GM21576 (cell line): ENCODE measurements at regions not wholly inside any gene's neighbourhood (a gene's known extent, or its start where the extent isn't known, plus 50 kb on each side); places are given as distances from the start of the nearest gene placed in this dataset.

Source experiments
- ATAC-seq: cut with Tn5 transposase; IDR thresholded peaks from one replicate; pipeline ENCODE4 v1.9.1; 2021; ENCODE audit warnings: mild to moderate bottlenecking, moderate library complexity; ENCODE audit not compliant: unreplicated experiment

- peak; percentile 62 for ATAC-seq
Observed at GRCh38 chr10:28951484-28951883, 274.2 kb downstream of the BAMBI start.

GRCh38 chr10:28952523-28952922, 275.2 kb downstream of the BAMBI start:
- no peak for ATAC-seq

DNA sequence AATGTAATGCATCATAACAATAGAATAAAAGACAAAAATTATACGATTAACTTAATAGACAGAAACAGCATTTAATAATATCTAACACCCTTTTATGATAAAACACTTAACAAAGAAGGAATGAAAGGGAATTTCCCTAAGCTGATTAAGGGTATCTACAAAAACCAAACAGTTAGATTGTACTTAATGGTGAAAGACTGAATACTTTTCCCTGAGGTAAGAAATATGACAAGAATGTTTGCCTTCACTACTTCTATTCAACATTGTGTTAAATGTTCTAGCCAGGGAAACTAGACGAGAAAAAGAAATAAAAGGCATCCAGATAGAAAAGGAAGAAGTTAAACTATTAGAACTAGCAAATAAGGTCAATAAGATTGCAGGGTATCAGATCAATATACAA, 276.9 kb downstream of the BAMBI start:
- ATAC-seq: no peak

DNA sequence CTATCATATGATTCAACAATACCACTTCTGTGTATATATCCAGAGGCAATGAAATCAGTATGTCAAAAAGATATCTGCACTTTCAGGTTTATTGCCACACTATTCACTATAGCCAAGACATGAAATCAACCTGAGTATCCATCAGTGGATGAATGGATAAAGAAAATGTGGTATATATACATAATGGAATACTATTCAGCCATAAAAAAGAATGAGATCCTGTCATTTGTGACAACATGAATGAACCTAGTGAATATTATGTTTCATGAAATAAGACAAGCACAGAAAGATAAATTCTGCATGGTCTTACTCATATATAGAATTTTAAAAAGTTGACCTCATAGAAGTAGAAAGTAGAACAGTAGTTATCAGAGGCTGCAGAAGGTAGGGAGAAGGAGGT, 281.1 kb downstream of the BAMBI start:
- ATAC-seq: no peak

GRCh38 chr10:28959850-28960501, 282.7 kb downstream of the BAMBI start:
- ATAC-seq: no peak

DNA sequence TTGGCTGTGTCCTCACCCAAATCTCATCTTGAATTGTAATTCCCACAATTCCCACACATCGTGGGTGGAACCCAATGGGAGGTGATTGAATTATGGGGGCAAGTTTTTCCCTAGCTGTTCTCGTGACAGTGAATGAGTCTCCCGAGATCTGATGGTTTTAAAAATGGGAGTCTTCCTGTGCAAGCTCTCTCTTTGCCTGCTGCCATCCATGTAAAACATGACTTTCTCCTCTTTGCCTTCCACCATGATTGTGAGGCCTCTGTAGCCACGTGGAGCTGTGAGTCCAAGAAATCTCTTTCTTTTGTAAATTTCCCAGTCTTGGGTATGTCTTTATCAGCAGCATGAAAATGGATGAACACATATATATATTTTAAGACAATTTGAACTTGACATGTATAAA, 285.4 kb downstream of the BAMBI start:
- no peak for ATAC-seq

DNA sequence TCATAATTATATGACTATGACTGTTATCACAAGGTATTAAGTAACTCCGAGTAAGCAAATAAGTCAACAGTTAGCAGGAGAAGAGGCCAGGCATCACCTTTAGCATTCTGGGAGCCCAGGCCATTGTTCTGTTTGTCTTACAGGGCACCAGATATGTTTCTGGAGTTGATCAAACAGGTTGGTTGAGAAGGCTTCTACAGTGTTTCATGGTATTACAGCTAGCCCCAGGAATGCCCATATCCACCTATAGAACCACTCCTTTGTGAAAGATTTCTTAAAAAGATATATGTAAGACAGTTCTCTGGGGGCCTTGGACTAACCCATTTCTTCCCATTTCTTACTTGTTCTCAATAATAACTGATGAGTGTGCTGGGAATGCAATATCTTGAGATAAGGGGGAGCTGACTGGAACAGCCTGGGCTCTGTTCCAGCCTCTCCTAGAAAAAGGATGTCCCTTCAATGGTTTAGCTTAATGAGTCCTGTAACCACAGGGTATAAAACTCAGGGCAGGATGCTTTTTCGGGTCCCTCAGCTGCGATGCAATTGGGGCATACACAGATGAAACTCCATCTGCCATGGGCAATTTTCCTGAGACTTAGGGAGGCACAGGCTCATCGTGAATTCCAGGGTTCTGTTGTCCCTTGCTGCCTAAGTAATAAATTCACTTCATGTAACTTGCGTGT, 286.4 kb downstream of the BAMBI start:
- no peak for ATAC-seq

DNA sequence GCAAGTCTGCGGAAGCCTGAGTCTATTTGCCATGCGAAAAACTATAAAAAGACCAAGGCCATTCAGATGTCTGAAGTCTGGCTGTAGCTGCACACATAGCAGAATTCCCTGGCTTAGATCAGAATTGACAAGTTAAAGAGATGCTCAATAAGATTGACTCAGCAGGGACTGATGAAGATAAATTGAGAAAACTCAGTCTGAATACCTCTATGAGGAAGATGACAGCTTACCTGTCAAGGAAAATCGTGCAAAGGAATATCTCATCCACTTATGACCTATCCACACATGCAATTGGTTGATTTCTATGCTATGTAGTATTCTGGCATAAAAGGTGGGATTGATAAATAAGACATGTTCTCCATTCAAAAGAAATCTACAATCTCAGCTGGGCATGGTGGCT, 288.6 kb downstream of the BAMBI start:
- ATAC-seq: no peak

GRCh38 chr10:28967031-28967430, 289.7 kb downstream of the BAMBI start:
- no peak for ATAC-seq

DNA sequence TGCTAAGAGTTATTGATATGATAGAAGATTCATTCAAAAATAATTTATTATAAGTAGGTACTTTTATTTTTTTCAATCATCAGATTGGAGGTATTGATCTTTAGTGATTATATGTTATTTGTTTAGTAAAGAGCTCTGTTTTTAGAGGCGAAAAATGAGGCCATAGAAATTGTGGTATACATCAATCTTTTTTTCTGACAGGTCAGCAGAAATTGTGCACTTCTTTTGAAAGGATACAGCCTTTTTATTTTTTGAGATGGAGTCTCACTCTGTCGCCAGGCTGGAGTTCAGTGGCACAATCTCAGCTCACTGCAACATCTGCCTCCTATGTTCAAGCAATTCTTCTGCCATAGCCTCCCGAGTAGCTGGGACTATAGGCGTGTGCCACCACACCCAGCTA, 292.1 kb downstream of the BAMBI start:
- ATAC-seq: no peak

DNA sequence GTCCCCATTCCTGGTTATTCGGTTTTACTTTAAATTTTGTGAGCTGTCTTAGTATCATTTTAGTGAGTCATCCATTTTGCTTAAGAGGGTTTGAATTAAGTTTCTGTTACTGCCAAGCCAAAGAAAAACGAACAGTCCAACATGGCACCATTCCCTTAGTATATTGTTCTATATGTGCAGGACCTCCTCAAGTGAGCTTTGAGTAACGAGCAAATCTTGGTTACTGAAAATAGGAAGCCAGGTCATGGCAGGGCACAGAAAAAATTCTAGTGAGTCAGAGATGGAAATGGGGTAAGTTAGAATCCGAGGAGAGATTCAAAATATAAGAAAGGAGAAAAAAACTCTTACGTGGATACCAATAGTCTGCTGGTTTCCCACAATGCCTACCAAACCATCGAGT, 292.9 kb downstream of the BAMBI start:
- ATAC-seq: no peak

- ATAC-seq: no peak
Observed at GRCh38 chr10:28971255-28971654, 293.9 kb downstream of the BAMBI start.

- no peak for ATAC-seq
Observed at GRCh38 chr10:28971764-28972163, 294.4 kb downstream of the BAMBI start.

DNA sequence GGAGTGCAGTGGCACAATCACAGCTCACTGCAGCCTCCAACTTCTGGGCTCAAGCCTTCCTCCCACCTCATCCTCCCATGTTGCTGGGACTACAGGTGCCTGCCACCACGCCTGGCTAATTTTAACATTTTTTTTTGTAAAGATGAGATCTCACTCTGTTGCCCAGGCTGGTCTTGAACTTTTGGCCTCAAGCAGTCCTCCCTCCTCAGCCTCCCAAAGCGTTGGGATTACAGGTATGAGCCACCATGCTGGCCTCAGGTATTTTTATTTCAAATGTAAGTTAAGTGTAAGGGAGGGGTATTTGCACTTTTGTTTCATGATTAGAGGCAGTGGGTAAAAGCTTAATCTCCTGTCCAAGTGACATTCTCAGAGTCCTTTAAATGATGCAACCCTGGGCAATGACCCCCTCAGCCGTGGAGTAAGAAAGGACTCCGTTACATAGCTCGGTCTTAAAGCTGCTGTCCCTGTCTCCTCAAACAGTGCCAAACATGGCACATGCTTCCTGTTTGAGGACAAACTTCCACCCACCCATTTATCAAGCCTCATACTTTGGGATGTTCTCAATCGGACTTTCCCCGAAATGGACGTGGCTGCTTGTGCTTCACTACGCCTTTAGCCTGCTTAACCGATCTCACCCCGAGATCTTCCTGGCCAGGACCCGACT, 296.1 kb downstream of the BAMBI start:
- ATAC-seq: no peak

- ATAC-seq: no peak
Observed at GRCh38 chr10:28975891-28976531, 298.7 kb downstream of the BAMBI start.

DNA sequence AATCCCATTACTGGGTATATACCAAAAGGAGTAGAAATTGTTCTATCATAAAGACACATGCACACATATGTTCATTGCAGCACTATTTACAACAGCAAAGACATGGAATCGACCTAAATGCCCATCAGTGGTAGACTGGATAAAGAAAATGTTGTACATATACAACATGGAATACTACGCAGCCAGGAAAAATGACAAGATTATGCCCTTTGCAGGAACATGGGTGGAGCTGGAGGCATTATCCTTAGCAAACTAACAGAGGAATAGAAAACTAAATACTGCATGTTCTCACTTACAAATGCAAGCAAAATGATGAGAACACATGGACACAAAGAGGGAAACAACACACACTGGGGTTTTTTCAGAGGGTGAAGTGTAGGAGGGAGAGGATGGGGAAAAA, 300.2 kb downstream of the BAMBI start:
- ATAC-seq: no peak

DNA sequence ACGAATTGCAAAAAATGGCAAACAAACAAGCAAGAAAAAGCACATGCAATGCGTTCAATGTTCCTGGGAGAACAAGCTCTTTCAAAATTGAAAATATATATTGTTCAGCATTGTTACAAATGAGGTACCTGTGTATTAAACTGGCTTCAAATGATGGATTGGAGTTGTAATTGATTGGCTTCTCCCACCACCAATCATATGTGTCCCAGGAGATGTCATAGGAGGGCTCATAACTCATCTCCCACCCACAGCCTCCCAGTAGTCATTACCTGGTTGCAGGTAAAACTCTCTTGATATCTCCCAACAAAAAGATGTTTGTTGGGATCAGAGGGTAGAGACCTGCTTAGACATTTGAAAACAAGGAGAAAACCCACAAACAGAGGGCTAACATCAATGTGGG, 302.9 kb downstream of the BAMBI start:
- no peak for ATAC-seq

- no peak for ATAC-seq
Observed at GRCh38 chr10:28981007-28981406, 303.7 kb downstream of the BAMBI start.

GRCh38 chr10:28982974-28983373, 305.7 kb downstream of the BAMBI start:
- no peak for ATAC-seq

GRCh38 chr10:28983799-28984198, 305.1 kb upstream of the LYZL1 start:
- no peak for ATAC-seq

GRCh38 chr10:28984431-28984830, 304.4 kb upstream of the LYZL1 start:
- ATAC-seq: peak; percentile 82
